RWPE1 (cell line): ENCODE measurements at regions not wholly inside any gene's neighbourhood (a gene's known extent, or its start where the extent isn't known, plus 50 kb on each side); places are given as distances from the start of the nearest gene placed in this dataset.
"Not testable (repeated sequence)": the region's sequence is repeated elsewhere in the genome, so short reads cannot be mapped to it uniquely, and the experiment has no call there.

Experiments used
- CTCF ChIA-PET: fragments of 350-600 bp; sonication (Branson Sonifier 250); formaldehyde crosslinking; extraction: SDS; loops from one replicate; lab custom pipeline; 2021; lab: Yijun Ruan, JAX
- POLR2A ChIA-PET: fragments of 400-600 bp; formaldehyde crosslinking; extraction: SDS; loops from one replicate; lab custom pipeline; 2020; ENCODE audit warnings: antibody characterized with exemption; ENCODE audit not compliant: low non-redundant PET; lab: Yijun Ruan, JAX
- DNase-seq: peaks from one replicate; pipeline ENCODE4 v3.0.0; 2012; ENCODE audit warnings: low spot score
- H3K27ac ChIP-seq: fragments of 450-650 bp; 2 replicates; pipeline ENCODE4 v1.5.1; 2017
- TF ChIP-seq, protein P1 (sequence below): fragments of 450-650 bp; conservative IDR thresholded peaks from 2 replicates; pipeline ENCODE4 v1.5.1; 2017; ENCODE audit warnings: low read depth, mild to moderate bottlenecking

GRCh38 chr12:86711731-86712130, 455.5 kb upstream of the MGAT4C start:
- TF ChIP-seq, protein P1, sequence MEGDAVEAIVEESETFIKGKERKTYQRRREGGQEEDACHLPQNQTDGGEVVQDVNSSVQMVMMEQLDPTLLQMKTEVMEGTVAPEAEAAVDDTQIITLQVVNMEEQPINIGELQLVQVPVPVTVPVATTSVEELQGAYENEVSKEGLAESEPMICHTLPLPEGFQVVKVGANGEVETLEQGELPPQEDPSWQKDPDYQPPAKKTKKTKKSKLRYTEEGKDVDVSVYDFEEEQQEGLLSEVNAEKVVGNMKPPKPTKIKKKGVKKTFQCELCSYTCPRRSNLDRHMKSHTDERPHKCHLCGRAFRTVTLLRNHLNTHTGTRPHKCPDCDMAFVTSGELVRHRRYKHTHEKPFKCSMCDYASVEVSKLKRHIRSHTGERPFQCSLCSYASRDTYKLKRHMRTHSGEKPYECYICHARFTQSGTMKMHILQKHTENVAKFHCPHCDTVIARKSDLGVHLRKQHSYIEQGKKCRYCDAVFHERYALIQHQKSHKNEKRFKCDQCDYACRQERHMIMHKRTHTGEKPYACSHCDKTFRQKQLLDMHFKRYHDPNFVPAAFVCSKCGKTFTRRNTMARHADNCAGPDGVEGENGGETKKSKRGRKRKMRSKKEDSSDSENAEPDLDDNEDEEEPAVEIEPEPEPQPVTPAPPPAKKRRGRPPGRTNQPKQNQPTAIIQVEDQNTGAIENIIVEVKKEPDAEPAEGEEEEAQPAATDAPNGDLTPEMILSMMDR, result no peak

GRCh38 chr12:86710109-86710508, 453.9 kb upstream of the MGAT4C start:
- H3K27ac ChIP-seq, result no peak overlapping the region
- ChIA-PET CTCF (no interaction called here), POLR2A (no interaction called here)
- TF ChIP-seq, protein P1, result no peak
- DNase-seq, result no peak

More at GRCh38 chr12:86711731-86712130, 455.5 kb upstream of the MGAT4C start:
- H3K27ac ChIP-seq, result no peak overlapping the region
- no peak for DNase-seq
- ChIA-PET CTCF (no interaction called here), POLR2A (no interaction called here)

GRCh38 chr12:86709017-86709416, 452.8 kb upstream of the MGAT4C start:
- POLR2A ChIA-PET, DNase-seq, H3K27ac ChIP-seq: not testable (repeated sequence)
- CTCF ChIA-PET, result interaction anchor here (0.5 kb wide), 1 partner anchor 1871 kb away, joined by 3 read pairs; no protein-coding TSS in a partner anchor

GRCh38 chr12:86698641-86698980, 442.4 kb upstream of the MGAT4C start:
- CTCF ChIA-PET, result no interaction called here
- DNase-seq, result no peak
- POLR2A ChIA-PET, result no interaction called here
- H3K27ac ChIP-seq, result no peak overlapping the region
- TF ChIP-seq, protein P1, result no peak

GRCh38 chr12:86697916-86698640, 441.9 kb upstream of the MGAT4C start:
- TF ChIP-seq, protein P1, result no peak
- no peak for DNase-seq
- POLR2A ChIA-PET, result no interaction called here
- CTCF ChIA-PET, result no interaction called here
- H3K27ac ChIP-seq, result no peak overlapping the region

GRCh38 chr12:86683568-86684304, 427.5 kb upstream of the MGAT4C start:
- ChIA-PET CTCF (interaction anchor here (0.7 kb wide), 1 partner anchor 45 kb away, joined by 4 read pairs; no protein-coding TSS in a partner anchor), POLR2A (no interaction called here)
- no peak overlapping the region for H3K27ac ChIP-seq
- TF ChIP-seq, protein P1, result no peak
- no peak for DNase-seq

DNA sequence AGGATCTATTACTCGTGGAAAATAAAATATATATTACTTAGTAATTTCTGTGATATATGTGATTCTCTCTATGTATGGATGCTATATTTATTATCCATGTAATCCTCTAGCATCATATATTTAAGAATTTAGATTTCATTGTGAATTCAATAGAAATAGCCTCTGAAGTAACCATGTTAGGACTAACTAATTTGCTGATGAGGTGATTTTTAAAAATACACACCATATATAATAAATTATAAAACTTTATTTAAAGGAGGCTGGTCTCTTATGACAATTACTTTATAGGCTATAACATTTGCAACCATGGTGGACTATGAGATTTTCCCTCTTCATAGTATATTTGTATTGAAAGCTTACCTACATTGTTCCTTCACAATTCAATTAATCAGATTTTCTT, 424.9 kb upstream of the MGAT4C start:
- ChIA-PET CTCF (interaction anchor here (0.6 kb wide), 1 partner anchor 760 kb away, joined by 3 read pairs; no protein-coding TSS in a partner anchor), POLR2A (no interaction called here)

More for the DNA sequence above, 424.9 kb upstream of the MGAT4C start:
- DNase-seq, result no peak
- H3K27ac ChIP-seq, result no peak overlapping the region
- TF ChIP-seq, protein P1, result no peak
